Neural crest cell (in vitro differentiated cells): ENCODE measurements at regions not wholly inside any gene's neighbourhood (a gene's known extent, or its start where the extent isn't known, plus 50 kb on each side); places are given as distances from the start of the nearest gene placed in this dataset.

Source experiments
- DNase-seq: peaks from one replicate; pipeline ENCODE4 v3.0.0; 2021; ENCODE audit warnings: low read depth, mixed read lengths, low spot score
- H3K27ac Mint-ChIP-seq: one replicate; pipeline ENCODE4 v1.8.0; 2021; ENCODE audit warnings: mild to moderate bottlenecking, mixed read lengths; ENCODE audit not compliant: unreplicated experiment
- H3K27me3 Mint-ChIP-seq: 2 replicates; pipeline ENCODE4 v1.8.0; 2021; ENCODE audit warnings: low read depth, mild to moderate bottlenecking, mixed read lengths
- H3K36me3 Mint-ChIP-seq: 2 replicates; pipeline ENCODE4 v1.8.0; 2021; ENCODE audit warnings: low read depth, mild to moderate bottlenecking, mixed read lengths
- H3K4me1 Mint-ChIP-seq: 2 replicates; pipeline ENCODE4 v1.8.0; 2021; ENCODE audit warnings: mixed read lengths
- H3K4me3 Mint-ChIP-seq: one replicate; pipeline ENCODE4 v1.8.0; 2021; ENCODE audit warnings: mild to moderate bottlenecking, mixed read lengths
- H3K9me3 Mint-ChIP-seq: 2 replicates; pipeline ENCODE4 v1.8.0; 2021; ENCODE audit warnings: mixed read lengths
- TF ChIP-seq, protein P1 (sequence below): fragments of 200-600 bp; sonication (generic); conservative IDR thresholded peaks from 2 replicates; pipeline ENCODE4 v1.5.0; 2021; ENCODE audit warnings: antibody characterized with exemption, mild to moderate bottlenecking

DNA sequence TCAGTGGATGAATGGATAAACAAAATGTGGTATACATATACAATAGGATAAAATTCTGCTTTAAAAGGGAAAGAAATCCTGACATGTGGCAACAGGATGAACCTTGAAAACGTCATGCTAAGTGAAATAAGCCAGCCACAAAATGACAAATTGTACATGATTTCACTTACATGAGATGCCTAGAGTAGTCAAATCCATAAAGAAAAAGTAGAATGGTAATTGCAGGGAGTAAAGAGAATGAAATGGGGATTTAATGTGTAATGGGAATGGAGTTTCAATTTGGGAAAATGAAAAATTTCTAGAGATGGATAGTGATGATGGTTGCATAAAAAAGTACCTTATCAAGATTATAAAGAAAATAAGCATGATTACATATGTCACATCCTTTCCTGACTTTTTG lies 1489.2 kb upstream of the C9orf72 start:
- Mint-ChIP-seq H3K36me3 (no peaks in the 10 kb centered on the region), H3K27me3 (no peaks in the 10 kb centered on the region), H3K4me3 (no peak overlapping the region), H3K9me3 (peaks cover 2% of the 10 kb centered on the region), H3K4me1 (peaks cover 6% of the 10 kb centered on the region), H3K27ac (no peak overlapping the region)
- DNase-seq: no peak
- TF ChIP-seq, protein P1, sequence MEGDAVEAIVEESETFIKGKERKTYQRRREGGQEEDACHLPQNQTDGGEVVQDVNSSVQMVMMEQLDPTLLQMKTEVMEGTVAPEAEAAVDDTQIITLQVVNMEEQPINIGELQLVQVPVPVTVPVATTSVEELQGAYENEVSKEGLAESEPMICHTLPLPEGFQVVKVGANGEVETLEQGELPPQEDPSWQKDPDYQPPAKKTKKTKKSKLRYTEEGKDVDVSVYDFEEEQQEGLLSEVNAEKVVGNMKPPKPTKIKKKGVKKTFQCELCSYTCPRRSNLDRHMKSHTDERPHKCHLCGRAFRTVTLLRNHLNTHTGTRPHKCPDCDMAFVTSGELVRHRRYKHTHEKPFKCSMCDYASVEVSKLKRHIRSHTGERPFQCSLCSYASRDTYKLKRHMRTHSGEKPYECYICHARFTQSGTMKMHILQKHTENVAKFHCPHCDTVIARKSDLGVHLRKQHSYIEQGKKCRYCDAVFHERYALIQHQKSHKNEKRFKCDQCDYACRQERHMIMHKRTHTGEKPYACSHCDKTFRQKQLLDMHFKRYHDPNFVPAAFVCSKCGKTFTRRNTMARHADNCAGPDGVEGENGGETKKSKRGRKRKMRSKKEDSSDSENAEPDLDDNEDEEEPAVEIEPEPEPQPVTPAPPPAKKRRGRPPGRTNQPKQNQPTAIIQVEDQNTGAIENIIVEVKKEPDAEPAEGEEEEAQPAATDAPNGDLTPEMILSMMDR: no peak

- Mint-ChIP-seq H3K4me1 (peaks cover 6% of the 10 kb centered on the region), H3K27me3 (no peaks in the 10 kb centered on the region), H3K27ac (no peak overlapping the region), H3K36me3 (no peaks in the 10 kb centered on the region), H3K4me3 (no peak overlapping the region), H3K9me3 (peaks cover 2% of the 10 kb centered on the region)
- DNase-seq: no peak
- TF ChIP-seq, protein P1: no peak
Observed at GRCh38 chr9:29063031-29063430, 1489.8 kb upstream of the C9orf72 start.

DNA sequence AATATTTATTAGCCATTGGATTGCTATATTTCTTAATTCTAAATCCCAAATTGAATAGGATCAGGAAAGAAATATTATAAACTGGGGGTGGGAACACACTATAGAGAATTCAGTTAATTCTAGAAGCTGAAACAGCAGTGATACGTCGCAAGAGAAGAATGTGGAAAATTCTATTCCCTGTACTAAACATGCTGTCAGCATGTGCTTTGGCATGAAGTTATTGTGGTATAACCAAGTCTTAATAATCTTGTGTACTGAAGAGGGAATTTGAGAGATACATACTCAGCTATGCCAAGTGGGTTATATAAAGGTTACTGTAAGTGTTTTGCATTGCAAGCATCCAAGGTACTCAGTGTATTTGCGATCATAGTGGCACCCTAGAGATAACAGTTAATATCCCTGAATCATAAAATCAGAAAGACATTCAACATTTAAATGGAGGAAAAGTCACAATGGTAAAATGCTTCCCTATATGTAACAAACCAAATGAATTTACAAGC lies 1492.9 kb upstream of the C9orf72 start:
- H3K27ac Mint-ChIP-seq: no peak overlapping the region
- H3K27me3 Mint-ChIP-seq: no peaks in the 10 kb centered on the region
- TF ChIP-seq, protein P1: no peak
- no peak for DNase-seq
- H3K4me1 Mint-ChIP-seq: no peaks in the 10 kb centered on the region
- no peaks in the 10 kb centered on the region for H3K9me3 Mint-ChIP-seq
- H3K4me3 Mint-ChIP-seq: no peak overlapping the region
- no peaks in the 10 kb centered on the region for H3K36me3 Mint-ChIP-seq

DNA sequence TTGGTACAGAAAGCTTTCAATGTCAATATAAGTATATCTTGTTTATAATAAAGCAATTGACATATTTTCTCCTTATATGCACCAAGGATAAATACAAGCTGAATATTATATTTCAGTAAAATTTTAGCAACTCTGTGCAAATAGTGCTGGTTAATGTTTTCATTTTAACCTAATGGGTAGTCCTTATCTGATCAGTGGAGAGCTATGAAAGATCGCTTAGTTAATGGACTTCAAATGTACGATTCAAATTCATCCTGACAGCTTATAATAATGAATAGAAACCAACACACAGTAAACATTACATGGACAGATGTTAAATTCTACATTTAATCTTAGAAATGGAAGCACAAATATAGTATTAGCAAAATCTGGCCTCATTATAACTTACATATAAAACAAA lies 1495.2 kb upstream of the C9orf72 start:
- H3K27ac Mint-ChIP-seq: no peak overlapping the region
- DNase-seq: no peak
- H3K9me3 Mint-ChIP-seq: no peaks in the 10 kb centered on the region
- H3K27me3 Mint-ChIP-seq: no peaks in the 10 kb centered on the region
- no peaks in the 10 kb centered on the region for H3K4me1 Mint-ChIP-seq
- H3K36me3 Mint-ChIP-seq: no peaks in the 10 kb centered on the region
- H3K4me3 Mint-ChIP-seq: no peak overlapping the region
- TF ChIP-seq, protein P1: no peak

GRCh38 chr9:29069376-29069775 lies 1496.1 kb upstream of the C9orf72 start:
- no peak overlapping the region for H3K4me3 Mint-ChIP-seq
- TF ChIP-seq, protein P1: no peak
- no peaks in the 10 kb centered on the region for H3K36me3 Mint-ChIP-seq
- DNase-seq: no peak
- no peaks in the 10 kb centered on the region for H3K9me3 Mint-ChIP-seq
- no peaks in the 10 kb centered on the region for H3K4me1 Mint-ChIP-seq
- no peaks in the 10 kb centered on the region for H3K27me3 Mint-ChIP-seq
- no peak overlapping the region for H3K27ac Mint-ChIP-seq
